ENCODE measurements at regions not wholly inside any gene's neighbourhood (a gene's known extent, or its start where the extent isn't known, plus 50 kb on each side); places are given as distances from the start of the nearest gene placed in this dataset.
"Not testable (repeated sequence)": the region's sequence is repeated elsewhere in the genome, so short reads cannot be mapped to it uniquely, and the experiment has no call there.

DNA sequence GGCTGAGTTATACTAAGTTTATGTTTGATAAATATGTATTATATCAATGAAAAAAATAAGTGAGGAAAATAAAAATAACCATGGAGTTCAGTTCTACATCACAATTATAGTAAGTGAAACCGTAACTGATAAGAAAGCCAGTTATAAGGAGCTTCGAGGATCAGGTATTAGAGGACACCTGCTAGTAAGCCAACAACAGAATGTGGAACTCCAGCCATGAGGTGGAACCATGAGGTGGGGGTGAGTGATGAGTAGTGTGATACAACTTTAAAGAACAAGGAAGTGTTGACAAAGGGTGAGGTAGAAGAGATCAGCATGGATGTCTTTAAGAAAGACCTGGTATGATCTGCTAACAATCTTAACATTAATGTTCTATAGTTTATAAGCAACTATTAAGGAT lies 452.9 kb downstream of the GUCY1A2 start:
- TF ChIP-seq CTCF (IDR thresholded peaks at IDR 0.05; ENCODE audit: insufficient read depth, low read length) = no peak
- H3K4me3 ChIP-seq (ENCODE audit: low read depth, low read length) = no peak overlapping the region
- no peak for DNase-seq (ENCODE audit: low read depth)

GRCh38 chr11:106568632-106569031 lies 449.6 kb downstream of the GUCY1A2 start:
- no peak for TF ChIP-seq CTCF (IDR thresholded peaks at IDR 0.05; ENCODE audit: insufficient read depth, low read length)
- no peak for DNase-seq (ENCODE audit: low read depth)
- H3K4me3 ChIP-seq (ENCODE audit: low read depth, low read length) = no peak overlapping the region

DNA sequence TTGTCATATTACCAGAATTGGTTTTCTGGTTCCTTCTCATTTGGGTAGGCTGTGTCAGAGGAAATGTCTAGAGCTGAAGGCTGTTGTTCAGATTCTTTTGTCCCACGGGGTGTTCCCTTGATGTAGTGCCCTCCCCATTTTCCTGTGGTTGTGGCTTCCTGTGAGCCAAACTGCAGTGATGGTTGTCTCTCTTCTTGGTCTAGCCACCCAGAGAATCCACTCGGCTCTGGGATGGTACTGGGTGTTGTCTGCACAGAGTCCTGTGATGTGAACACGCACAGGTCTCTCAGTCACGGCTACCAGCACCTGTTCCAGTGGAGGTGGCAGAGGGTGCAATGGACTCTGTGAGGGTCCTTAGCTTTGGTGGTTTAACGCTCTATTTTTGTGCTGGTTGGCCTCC lies 440.9 kb downstream of the GUCY1A2 start:
- DNase-seq (ENCODE audit: low read depth); H3K4me3 ChIP-seq (ENCODE audit: low read depth, low read length): not testable (repeated sequence)

GRCh38 chr11:106581399-106581798 lies 436.9 kb downstream of the GUCY1A2 start:
- no peak overlapping the region for H3K4me3 ChIP-seq (ENCODE audit: low read depth, low read length)
- no peak for DNase-seq (ENCODE audit: low read depth)
- no peak for TF ChIP-seq CTCF (IDR thresholded peaks at IDR 0.05; ENCODE audit: insufficient read depth, low read length)

GRCh38 chr11:106585061-106585460 lies 433.2 kb downstream of the GUCY1A2 start:
- no peak overlapping the region for H3K4me3 ChIP-seq (ENCODE audit: low read depth, low read length)
- TF ChIP-seq CTCF (IDR thresholded peaks at IDR 0.05; ENCODE audit: insufficient read depth, low read length) = peak; percentile 52
- peak; percentile 53 for DNase-seq (ENCODE audit: low read depth)

DNA sequence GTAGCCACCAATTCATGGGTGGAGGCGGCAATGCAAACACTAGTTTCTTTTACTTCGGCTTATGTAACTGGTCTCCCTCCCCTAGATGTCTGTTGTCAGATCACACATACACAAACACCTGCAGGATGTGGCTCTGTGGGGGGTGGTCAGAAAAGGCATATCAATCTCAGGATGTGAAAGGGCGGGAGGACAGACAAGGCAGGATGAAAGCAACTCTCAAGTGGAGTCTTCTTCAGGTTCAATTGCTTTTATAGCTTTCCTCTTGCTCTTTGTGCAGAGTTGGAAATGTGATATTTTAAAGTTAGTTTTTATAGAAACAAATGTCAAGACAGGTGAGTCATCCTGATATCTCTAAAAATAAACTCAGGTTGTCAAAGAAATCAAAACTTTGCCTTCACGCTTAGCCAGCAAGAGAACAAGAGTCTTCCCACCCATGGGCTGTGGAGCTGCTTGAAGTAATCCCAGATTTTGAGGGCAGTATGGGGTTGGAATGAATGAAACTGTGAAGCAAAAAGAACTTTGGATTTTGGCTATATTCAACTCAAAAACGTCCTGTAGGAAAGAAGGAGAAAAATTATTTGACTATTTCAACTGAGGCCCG lies 423.4 kb downstream of the GUCY1A2 start:
- no peak overlapping the region for H3K4me3 ChIP-seq (ENCODE audit: low read depth, low read length)
- DNase-seq (ENCODE audit: low read depth) = peak; percentile 15
- TF ChIP-seq CTCF (IDR thresholded peaks at IDR 0.05; ENCODE audit: insufficient read depth, low read length) = no peak

DNA sequence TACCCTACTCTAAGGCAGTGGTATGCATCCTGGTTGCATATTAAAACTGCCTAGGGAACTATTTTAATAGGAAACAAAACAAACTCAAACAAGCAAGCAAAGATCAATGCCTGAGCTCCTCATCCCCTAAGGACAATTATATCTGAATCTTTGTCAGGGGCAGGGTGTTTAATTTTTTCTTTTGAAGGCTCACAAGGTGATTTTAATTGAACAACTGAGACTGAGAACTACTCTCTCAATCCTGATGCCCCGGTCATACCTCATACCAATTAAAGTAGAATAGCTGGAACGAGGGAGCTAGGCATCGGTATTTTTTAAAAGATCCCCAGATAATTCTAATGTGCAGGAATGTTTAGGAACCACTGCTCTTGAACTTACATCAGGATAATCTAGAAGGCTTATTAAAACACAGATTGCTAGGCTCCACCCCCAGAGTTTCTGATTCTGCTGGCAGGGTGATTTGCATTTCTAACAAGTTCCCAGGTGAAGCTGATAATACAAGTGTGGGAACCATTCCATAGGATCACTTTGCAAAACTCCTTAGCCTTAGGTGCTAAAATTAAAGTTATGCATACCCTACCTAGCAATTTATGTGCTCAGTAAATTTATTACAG lies 416.5 kb downstream of the GUCY1A2 start:
- H3K4me3 ChIP-seq (ENCODE audit: low read depth, low read length) = no peak overlapping the region
- no peak for DNase-seq (ENCODE audit: low read depth)
- no peak for TF ChIP-seq CTCF (IDR thresholded peaks at IDR 0.05; ENCODE audit: insufficient read depth, low read length)
